OCI-LY1 (cell line): ENCODE measurements at regions not wholly inside any gene's neighbourhood (a gene's known extent, or its start where the extent isn't known, plus 50 kb on each side); places are given as distances from the start of the nearest gene placed in this dataset.

ENCODE experiments used
- H2AFZ ChIP-seq: fragments of 200-600 bp; sonication (generic), shearing (Covaris generic); 2 replicates; pipeline ENCODE4 v1.6.0; 2014; ENCODE audit warnings: antibody characterized with exemption, mild to moderate bottlenecking, low read length
- H3F3A ChIP-seq: fragments of 200-600 bp; sonication (generic), shearing (Covaris generic); 2 replicates; pipeline ENCODE4 v1.6.0; 2014; ENCODE audit warnings: mild to moderate bottlenecking, antibody characterized with exemption, low read length, moderate library complexity; ENCODE audit not compliant: insufficient read depth
- H3K27ac ChIP-seq: fragments of 200-600 bp; sonication (generic); 2 replicates; pipeline ENCODE4 v1.5.1; 2014; ENCODE audit warnings: low read length, mixed run types, mild to moderate bottlenecking, low read depth; ENCODE audit not compliant: poor library complexity, severe bottlenecking
- H3K27me3 ChIP-seq: fragments of 200-600 bp; sonication (generic); 2 replicates; pipeline ENCODE4 v1.6.0; 2014; ENCODE audit warnings: antibody characterized with exemption, mild to moderate bottlenecking, low read length, moderate library complexity; ENCODE audit not compliant: insufficient read depth
- H3K36me3 ChIP-seq: fragments of 200-600 bp; sonication (generic); 2 replicates; pipeline ENCODE4 v1.6.1; 2014; ENCODE audit warnings: mild to moderate bottlenecking, antibody characterized with exemption, low read length, moderate library complexity, mixed read lengths; ENCODE audit not compliant: insufficient read depth
- H3K4me1 ChIP-seq: fragments of 200-600 bp; sonication (generic); 2 replicates; pipeline ENCODE4 v1.5.1; 2014; ENCODE audit warnings: mild to moderate bottlenecking, low read length, moderate library complexity; ENCODE audit not compliant: insufficient read depth, severe bottlenecking
- H3K4me2 ChIP-seq: fragments of 200-600 bp; sonication (generic), shearing (Covaris generic); 2 replicates; pipeline ENCODE4 v1.6.1; 2014; ENCODE audit warnings: low read length
- H3K4me3 ChIP-seq: fragments of 200-600 bp; sonication (generic); 2 replicates; pipeline ENCODE4 v1.5.1; 2014; ENCODE audit warnings: low read length, low read depth, mild to moderate bottlenecking, mixed read lengths; ENCODE audit not compliant: poor library complexity, severe bottlenecking
- H3K79me2 ChIP-seq: fragments of 200-600 bp; shearing (Covaris generic); 2 replicates; pipeline ENCODE4 v1.6.1; 2016; ENCODE audit warnings: mixed run types, low read length, mixed read lengths; ENCODE audit not compliant: insufficient read depth
- H3K9ac ChIP-seq: fragments of 200-600 bp; sonication (generic), shearing (Covaris generic); 2 replicates; pipeline ENCODE4 v1.6.1; 2014; ENCODE audit warnings: mild to moderate bottlenecking, low read length, mixed read lengths
- H3K9me2 ChIP-seq: fragments of 200-600 bp; sonication (generic), shearing (Covaris generic); 2 replicates; pipeline ENCODE4 v1.6.1; 2014; ENCODE audit warnings: low read depth, mild to moderate bottlenecking, low read length, mixed read lengths
- H3K9me3 ChIP-seq: fragments of 200-600 bp; shearing (Covaris generic); 2 replicates; pipeline ENCODE4 v1.6.1; 2014; ENCODE audit warnings: low read length, mixed read lengths
- H4K20me1 ChIP-seq: fragments of 200-600 bp; sonication (generic), shearing (Covaris generic); 2 replicates; pipeline ENCODE4 v1.6.0; 2016; ENCODE audit warnings: mild to moderate bottlenecking, low read length; ENCODE audit not compliant: insufficient read depth
- CTCF ChIP-seq: fragments of 200-600 bp; sonication (generic), shearing (Covaris generic); IDR thresholded peaks from 2 replicates; pipeline ENCODE4 v1.5.1; 2017; ENCODE audit warnings: mild to moderate bottlenecking, antibody characterized with exemption, low read length, moderate library complexity, mixed read lengths
- EZH2 ChIP-seq: fragments of 200-600 bp; sonication (generic), shearing (Covaris generic); IDR thresholded peaks from 2 replicates; pipeline ENCODE4 v1.8.0; 2017; ENCODE audit warnings: borderline replicate concordance, mixed run types, mild to moderate bottlenecking, antibody characterized with exemption, low read length, moderate library complexity, mixed read lengths

DNA sequence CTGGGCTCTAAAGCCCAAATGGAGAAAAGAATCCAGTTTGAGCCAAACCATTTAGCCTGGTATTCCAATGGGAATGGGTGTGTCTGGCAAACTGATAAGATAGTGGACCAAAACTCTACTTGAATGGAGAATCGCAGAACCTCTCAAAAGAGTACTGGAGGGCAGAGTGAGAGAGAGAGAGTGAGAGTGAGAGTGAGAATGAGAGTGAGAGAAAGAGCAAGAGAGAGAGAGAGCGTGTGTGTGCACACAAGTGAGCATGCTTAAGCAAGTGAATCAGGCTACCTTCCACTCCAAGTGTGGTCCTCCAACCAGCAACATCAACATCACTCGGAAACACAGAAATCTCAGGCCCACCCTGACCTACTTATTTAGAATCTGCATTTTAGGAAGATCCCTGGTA lies 58.8 kb downstream of the UQCRFS1 start:
- no peak overlapping the region for H3K27ac ChIP-seq
- no peak for TF ChIP-seq EZH2
- no peak for TF ChIP-seq CTCF
- no peaks in the 10 kb centered on the region for H3K9me2 ChIP-seq
- no peak overlapping the region for H3K4me2 ChIP-seq
- H3K4me1 ChIP-seq = no peaks in the 10 kb centered on the region
- H3K79me2 ChIP-seq = no peaks in the 10 kb centered on the region
- no peaks in the 10 kb centered on the region for H4K20me1 ChIP-seq
- H3K9ac ChIP-seq = no peak overlapping the region
- no peaks in the 10 kb centered on the region for H3K27me3 ChIP-seq
- no peaks in the 10 kb centered on the region for H3K36me3 ChIP-seq
- no peak overlapping the region for H3K4me3 ChIP-seq
- no peaks in the 10 kb centered on the region for H3F3A ChIP-seq
- H3K9me3 ChIP-seq = no peaks in the 10 kb centered on the region
- H2AFZ ChIP-seq = no peak overlapping the region

GRCh38 chr19:29145756-29146155 lies 67.2 kb downstream of the UQCRFS1 start:
- H3K4me2 ChIP-seq = no peak overlapping the region
- H3K9me3 ChIP-seq = no peaks in the 10 kb centered on the region
- H4K20me1 ChIP-seq = no peaks in the 10 kb centered on the region
- TF ChIP-seq EZH2 (no peak), CTCF (no peak)
- H3K27me3 ChIP-seq = no peaks in the 10 kb centered on the region
- no peak overlapping the region for H3K9ac ChIP-seq
- no peaks in the 10 kb centered on the region for H3K9me2 ChIP-seq
- no peak overlapping the region for H3K27ac ChIP-seq
- no peak overlapping the region for H2AFZ ChIP-seq
- H3K4me3 ChIP-seq = no peak overlapping the region
- H3K79me2 ChIP-seq = no peaks in the 10 kb centered on the region
- H3K4me1 ChIP-seq = no peaks in the 10 kb centered on the region
- H3F3A ChIP-seq = no peaks in the 10 kb centered on the region
- no peaks in the 10 kb centered on the region for H3K36me3 ChIP-seq

DNA sequence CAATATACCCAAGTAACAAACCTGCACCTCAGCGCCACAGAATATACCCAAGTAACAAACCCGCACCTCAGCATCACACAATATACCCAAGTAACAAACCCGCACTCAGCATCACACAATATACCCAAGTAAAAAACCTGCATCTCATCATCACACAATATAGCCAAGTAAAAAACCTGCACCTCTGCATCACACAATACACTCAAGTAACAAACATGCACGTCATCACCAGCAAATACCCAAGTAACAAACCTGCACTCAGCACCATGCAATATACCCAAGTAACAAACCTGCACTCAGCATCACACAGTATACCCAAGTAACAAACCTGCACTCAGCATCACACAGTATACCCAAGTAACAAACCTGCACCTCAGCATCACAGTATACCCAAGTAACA lies 69.8 kb downstream of the UQCRFS1 start:
- Histone ChIP-seq H3F3A (no peaks in the 10 kb centered on the region), H3K27ac (no peak overlapping the region), H3K36me3 (no peaks in the 10 kb centered on the region), H3K4me3 (no peak overlapping the region), H3K4me1 (no peaks in the 10 kb centered on the region), H3K27me3 (no peaks in the 10 kb centered on the region), H4K20me1 (no peaks in the 10 kb centered on the region), H2AFZ (no peak overlapping the region), H3K4me2 (no peak overlapping the region), H3K9ac (no peak overlapping the region), H3K9me3 (no peaks in the 10 kb centered on the region), H3K9me2 (no peaks in the 10 kb centered on the region), H3K79me2 (no peaks in the 10 kb centered on the region)
- TF ChIP-seq CTCF = no peak
- TF ChIP-seq EZH2 = no peak
